Breast epithelium (tissue), 3 donors: ENCODE measurements at regions not wholly inside any gene's neighbourhood (a gene's known extent, or its start where the extent isn't known, plus 50 kb on each side); places are given as distances from the start of the nearest gene placed in this dataset.

Experiments used
- CTCF ChIP-seq, 3 donors: fragments of 450-650 bp; IDR thresholded peaks; one replicate each; pipeline ENCODE4 v1.5.1; 2016 to 2017; ENCODE audit warnings: antibody characterized with exemption in 3 of 3, mild to moderate bottlenecking in 3 of 3, moderate library complexity in 3 of 3
- POLR2A ChIP-seq: fragments of 450-650 bp; IDR thresholded peaks from one replicate; pipeline ENCODE4 v1.6.1; 2016; ENCODE audit warnings: antibody characterized with exemption, mild to moderate bottlenecking, moderate library complexity

GRCh38 chr4:179503976-179504375 is 2061.7 kb upstream of the AGA start:
- no peak for TF ChIP-seq POLR2A
- TF ChIP-seq CTCF (IDR thresholded peaks at IDR 0.05), result no peak
